Type B pancreatic cell (in vitro differentiated cells): ENCODE measurements at regions not wholly inside any gene's neighbourhood (a gene's known extent, or its start where the extent isn't known, plus 50 kb on each side); places are given as distances from the start of the nearest gene placed in this dataset.

ENCODE experiments used
- DNase-seq: peaks from one replicate; pipeline ENCODE4 v3.0.0; 2021; ENCODE audit warnings: mixed read lengths; ENCODE audit not compliant: unreplicated experiment; ENCODE audit errors: extremely low spot score
- H3K27ac Mint-ChIP-seq: 2 replicates; pipeline ENCODE4 v1.8.0; 2021; ENCODE audit warnings: mild to moderate bottlenecking, mixed read lengths
- H3K27me3 Mint-ChIP-seq: 2 replicates; pipeline ENCODE4 v1.8.0; 2021; ENCODE audit warnings: mixed read lengths
- H3K36me3 Mint-ChIP-seq: 2 replicates; pipeline ENCODE4 v1.8.0; 2021; ENCODE audit warnings: mixed read lengths
- H3K4me1 Mint-ChIP-seq: one replicate; pipeline ENCODE4 v1.8.0; 2021; ENCODE audit warnings: mixed read lengths; ENCODE audit not compliant: unreplicated experiment
- H3K4me3 Mint-ChIP-seq: 2 replicates; pipeline ENCODE4 v1.8.0; 2021; ENCODE audit warnings: mild to moderate bottlenecking, mixed read lengths
- H3K9me3 Mint-ChIP-seq: 2 replicates; pipeline ENCODE4 v1.8.0; 2021; ENCODE audit warnings: mixed read lengths
- CTCF ChIP-seq: fragments of 200-600 bp; sonication (generic); conservative IDR thresholded peaks from 2 replicates; pipeline ENCODE4 v1.5.0; 2021; ENCODE audit warnings: antibody characterized with exemption, mild to moderate bottlenecking

GRCh38 chr2:118557791-118558190 is 289.7 kb downstream of the EN1 start:
- TF ChIP-seq CTCF: no peak
- no peak for DNase-seq
- H3K36me3 Mint-ChIP-seq: no peaks in the 10 kb centered on the region
- peaks cover 45% of the 10 kb centered on the region for H3K27me3 Mint-ChIP-seq
- no peaks in the 10 kb centered on the region for H3K9me3 Mint-ChIP-seq
- no peaks in the 10 kb centered on the region for H3K4me1 Mint-ChIP-seq
- H3K4me3 Mint-ChIP-seq: no peak overlapping the region
- no peak overlapping the region for H3K27ac Mint-ChIP-seq

- H3K27ac Mint-ChIP-seq: no peak overlapping the region
- H3K27me3 Mint-ChIP-seq: peaks cover 44% of the 10 kb centered on the region
- no peak for TF ChIP-seq CTCF
- no peaks in the 10 kb centered on the region for H3K36me3 Mint-ChIP-seq
- no peaks in the 10 kb centered on the region for H3K4me1 Mint-ChIP-seq
- no peak overlapping the region for H3K4me3 Mint-ChIP-seq
- no peak for DNase-seq
- H3K9me3 Mint-ChIP-seq: no peaks in the 10 kb centered on the region
These were observed 290.4 kb downstream of the EN1 start for GRCh38 chr2:118557016-118557415.

GRCh38 chr2:118554616-118555015 is 292.8 kb downstream of the EN1 start:
- Mint-ChIP-seq H3K36me3 (no peaks in the 10 kb centered on the region), H3K27ac (no peak overlapping the region), H3K9me3 (no peaks in the 10 kb centered on the region), H3K4me3 (no peak overlapping the region), H3K27me3 (peaks cover 40% of the 10 kb centered on the region), H3K4me1 (no peaks in the 10 kb centered on the region)
- no peak for DNase-seq
- peak; percentile 51 for TF ChIP-seq CTCF

GRCh38 chr2:118549503-118549902 is 297.9 kb downstream of the EN1 start:
- Mint-ChIP-seq H3K9me3 (peaks cover 6% of the 10 kb centered on the region), H3K27ac (no peak overlapping the region), H3K36me3 (no peaks in the 10 kb centered on the region), H3K4me3 (no peak overlapping the region), H3K27me3 (peaks cover 38% of the 10 kb centered on the region), H3K4me1 (no peaks in the 10 kb centered on the region)
- no peak for DNase-seq
- no peak for TF ChIP-seq CTCF

- Mint-ChIP-seq H3K27ac (no peak overlapping the region), H3K9me3 (peaks cover 6% of the 10 kb centered on the region), H3K36me3 (no peaks in the 10 kb centered on the region), H3K4me1 (no peaks in the 10 kb centered on the region), H3K4me3 (no peak overlapping the region), H3K27me3 (peaks cover 36% of the 10 kb centered on the region)
- no peak for TF ChIP-seq CTCF
- DNase-seq: no peak
These were observed 298.5 kb downstream of the EN1 start for GRCh38 chr2:118548880-118549488.

- Mint-ChIP-seq H3K4me3 (no peak overlapping the region), H3K4me1 (no peaks in the 10 kb centered on the region), H3K36me3 (no peaks in the 10 kb centered on the region), H3K27ac (no peak overlapping the region), H3K27me3 (peaks cover 58% of the 10 kb centered on the region), H3K9me3 (no peaks in the 10 kb centered on the region)
- peak; percentile 62 for TF ChIP-seq CTCF
- DNase-seq: no peak
These were observed 308.2 kb downstream of the EN1 start for GRCh38 chr2:118539290-118539689.
